WTC11 (cell line): ENCODE measurements at regions not wholly inside any gene's neighbourhood (a gene's known extent, or its start where the extent isn't known, plus 50 kb on each side); places are given as distances from the start of the nearest gene placed in this dataset.

Source experiments
- ATAC-seq: fragments of 200-7000 bp; cut with Tn5 transposase; 2 replicates; pipeline ENCODE4 v1.10.0; 2021; ENCODE audit warnings: mild to moderate bottlenecking, moderate library complexity
- CTCF ChIA-PET: fragments of 300-600 bp; sonication (Branson Sonifier 250); formaldehyde crosslinking; loops from one replicate; lab custom pipeline; 2021; ENCODE audit warnings: antibody characterized with exemption; lab: Charles Lee
- POLR2A ChIA-PET: fragments of 350-600 bp; sonication (Branson Sonifier 250); formaldehyde crosslinking; loops from one replicate; lab custom pipeline; 2021; ENCODE audit warnings: antibody characterized with exemption; lab: Charles Lee
- DNase-seq: peaks from one replicate; pipeline ENCODE4 v3.0.0; 2021; ENCODE audit warnings: low spot score
- H3K27ac Mint-ChIP-seq: 2 replicates; pipeline ENCODE4 v1.8.0; 2021; ENCODE audit warnings: mixed read lengths
- H3K27me3 Mint-ChIP-seq: 2 replicates; pipeline ENCODE4 v1.8.0; 2021; ENCODE audit warnings: low read depth, mild to moderate bottlenecking, moderate library complexity, mixed read lengths
- H3K36me3 Mint-ChIP-seq: 2 replicates; pipeline ENCODE4 v1.8.0; 2021; ENCODE audit warnings: mixed read lengths
- H3K4me1 Mint-ChIP-seq: 2 replicates; pipeline ENCODE4 v1.8.0; 2022; ENCODE audit warnings: mixed read lengths
- H3K4me3 Mint-ChIP-seq: 2 replicates; pipeline ENCODE4 v1.8.0; 2021; ENCODE audit warnings: mild to moderate bottlenecking, moderate library complexity, mixed read lengths
- H3K9me3 Mint-ChIP-seq: 2 replicates; pipeline ENCODE4 v1.8.0; 2021; ENCODE audit warnings: mixed read lengths
- ATF2 ChIP-seq: sonication (generic); formaldehyde crosslinking; IDR thresholded peaks from 2 replicates; pipeline ENCODE4 v1.8.1; 2022; ENCODE audit warnings: low read depth, missing genetic modification reagents, borderline replicate concordance
- CBFB ChIP-seq: sonication (generic); formaldehyde crosslinking; IDR thresholded peaks from 2 replicates; pipeline ENCODE4 v1.8.1; 2022; ENCODE audit warnings: mild to moderate bottlenecking, low read depth, missing genetic modification reagents
- CREB1 ChIP-seq: sonication (generic); formaldehyde crosslinking; IDR thresholded peaks from 2 replicates; pipeline ENCODE4 v1.8.0; 2023; ENCODE audit warnings: mild to moderate bottlenecking, missing genetic modification reagents
- EMX1 ChIP-seq: fragments of 250-450 bp; sonication (Bioruptor Pico); IDR thresholded peaks from 2 replicates; pipeline ENCODE4 v1.8.0; 2021; ENCODE audit warnings: mild to moderate bottlenecking
- ETV6 ChIP-seq: sonication (generic); formaldehyde crosslinking; IDR thresholded peaks from 2 replicates; pipeline ENCODE4 v1.8.1; 2022; ENCODE audit warnings: mild to moderate bottlenecking, missing genetic modification reagents
- FOXJ3 ChIP-seq: sonication (generic); formaldehyde crosslinking; IDR thresholded peaks from 2 replicates; pipeline ENCODE4 v1.9.0; 2021; ENCODE audit warnings: missing genetic modification reagents, mild to moderate bottlenecking, borderline replicate concordance
- FOXP1 ChIP-seq: sonication (generic); formaldehyde crosslinking; IDR thresholded peaks from 2 replicates; pipeline ENCODE4 v1.8.0; 2022; ENCODE audit warnings: missing genetic modification reagents, mild to moderate bottlenecking, moderate library complexity, borderline replicate concordance
- GRHL2 ChIP-seq: fragments of 250-450 bp; sonication (Bioruptor Pico); IDR thresholded peaks from 2 replicates; pipeline ENCODE4 v1.8.0; 2022; ENCODE audit warnings: mild to moderate bottlenecking, moderate library complexity; ENCODE audit not compliant: insufficient replicate concordance, severe bottlenecking
- GTF2I ChIP-seq: fragments of 250-450 bp; sonication (Bioruptor Pico); conservative IDR thresholded peaks from 2 replicates; pipeline ENCODE4 v1.4.0; 2021; ENCODE audit warnings: mild to moderate bottlenecking
- KAT7 ChIP-seq: sonication (generic); formaldehyde crosslinking; IDR thresholded peaks from 2 replicates; pipeline ENCODE4 v1.8.1; 2023; ENCODE audit warnings: missing genetic modification reagents, mild to moderate bottlenecking, borderline replicate concordance
- MYBL2 ChIP-seq: sonication (generic); formaldehyde crosslinking; IDR thresholded peaks from 2 replicates; pipeline ENCODE4 v1.8.1; 2023; ENCODE audit warnings: mild to moderate bottlenecking, moderate library complexity, missing genetic modification reagents
- NFE2L1 ChIP-seq: sonication (generic); formaldehyde crosslinking; IDR thresholded peaks from 2 replicates; pipeline ENCODE4 v1.8.1; 2023; ENCODE audit warnings: missing genetic modification reagents
- PREB ChIP-seq: sonication (generic); formaldehyde crosslinking; IDR thresholded peaks from 2 replicates; pipeline ENCODE4 v1.8.1; 2022; ENCODE audit warnings: mild to moderate bottlenecking, missing genetic modification reagents, moderate library complexity, borderline replicate concordance
- SOX15 ChIP-seq: fragments of 250-450 bp; sonication (Bioruptor Pico); IDR thresholded peaks from 2 replicates; pipeline ENCODE4 v1.9.0; 2021; ENCODE audit warnings: mild to moderate bottlenecking
- SP1 ChIP-seq: sonication (generic); formaldehyde crosslinking; conservative IDR thresholded peaks from 2 replicates; pipeline ENCODE4 v1.8.1; 2022; ENCODE audit warnings: missing genetic modification reagents
- TEAD4 ChIP-seq: sonication (generic); formaldehyde crosslinking; IDR thresholded peaks from 2 replicates; pipeline ENCODE4 v1.8.0; 2022; ENCODE audit warnings: mild to moderate bottlenecking, missing genetic modification reagents
- TP53 ChIP-seq: sonication (generic); formaldehyde crosslinking; IDR thresholded peaks from 2 replicates; pipeline ENCODE4 v1.8.1; 2023; ENCODE audit warnings: mild to moderate bottlenecking, missing genetic modification reagents
- ZNF121 ChIP-seq: sonication (generic); formaldehyde crosslinking; IDR thresholded peaks from 2 replicates; pipeline ENCODE4 v1.8.0; 2023; ENCODE audit warnings: missing genetic modification reagents
- ZNF138 ChIP-seq: sonication (generic); formaldehyde crosslinking; conservative IDR thresholded peaks from 2 replicates; pipeline ENCODE4 v1.8.1; 2022; ENCODE audit warnings: mild to moderate bottlenecking, moderate library complexity, missing genetic modification reagents
- ZNF263 ChIP-seq: sonication (generic); formaldehyde crosslinking; IDR thresholded peaks from 2 replicates; pipeline ENCODE4 v1.8.1; 2022; ENCODE audit warnings: low read depth, mild to moderate bottlenecking, moderate library complexity, missing genetic modification reagents
- ZNF671 ChIP-seq: fragments of 250-450 bp; sonication (Bioruptor Pico); IDR thresholded peaks from 2 replicates; pipeline ENCODE4 v1.8.0; 2021; ENCODE audit warnings: mild to moderate bottlenecking
- TF ChIP-seq, protein P1 (sequence below): fragments of 250-450 bp; sonication (Bioruptor Pico); IDR thresholded peaks from 2 replicates; pipeline ENCODE4 v1.9.0; 2021; ENCODE audit warnings: moderate library complexity, mild to moderate bottlenecking, inconsistent platforms, borderline replicate concordance
- TF ChIP-seq, protein P2 (sequence below): sonication (generic); formaldehyde crosslinking; IDR thresholded peaks from 2 replicates; pipeline ENCODE4 v1.8.1; 2023; ENCODE audit warnings: mild to moderate bottlenecking, missing genetic modification reagents
- TF ChIP-seq, protein P3 (sequence below): sonication (generic); formaldehyde crosslinking; IDR thresholded peaks from 2 replicates; pipeline ENCODE4 v1.8.0; 2023; ENCODE audit warnings: mild to moderate bottlenecking, missing genetic modification reagents

- TF ChIP-seq FOXP1 (CRISPR knock-in tag) (no peak), ETV6 (CRISPR knock-in tag) (no peak), CBFB (CRISPR knock-in tag) (no peak), MYBL2 (CRISPR knock-in tag) (no peak), SP1 (no peak), GRHL2 (CRISPR knock-in tag) (no peak)
- TF ChIP-seq, protein P1, sequence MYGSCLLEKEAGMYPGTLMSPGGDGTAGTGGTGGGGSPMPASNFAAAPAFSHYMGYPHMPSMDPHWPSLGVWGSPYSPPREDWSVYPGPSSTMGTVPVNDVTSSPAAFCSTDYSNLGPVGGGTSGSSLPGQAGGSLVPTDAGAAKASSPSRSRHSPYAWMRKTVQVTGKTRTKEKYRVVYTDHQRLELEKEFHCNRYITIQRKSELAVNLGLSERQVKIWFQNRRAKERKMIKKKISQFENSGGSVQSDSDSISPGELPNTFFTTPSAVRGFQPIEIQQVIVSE (CRISPR knock-in tag) = no peak
Measured at GRCh38 chr2:39508198-39508597, 71.1 kb upstream of the MAP4K3 start (continued).

DNA sequence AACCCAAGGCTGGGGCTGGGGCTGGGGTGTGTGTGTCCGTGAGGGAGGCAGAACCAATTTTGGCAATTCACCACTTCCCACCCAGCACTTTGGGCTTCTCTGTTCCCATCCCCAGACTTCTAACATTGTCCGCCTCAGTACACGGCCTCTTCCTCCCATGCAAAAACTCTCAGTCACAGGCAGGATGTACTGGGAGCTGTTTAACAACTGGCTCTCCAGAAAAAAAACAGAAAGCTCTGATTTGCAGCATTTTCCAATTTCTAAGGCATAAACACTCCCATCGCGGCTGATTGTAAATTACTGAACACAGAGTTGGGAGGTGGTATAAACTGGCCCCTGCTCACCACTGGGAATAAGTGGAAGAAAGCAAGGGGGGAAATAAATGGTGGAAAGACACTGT is 73.1 kb upstream of the MAP4K3 start:
- Mint-ChIP-seq H3K27ac (no peak overlapping the region), H3K4me3 (no peak overlapping the region), H3K36me3 (no peaks in the 10 kb centered on the region)
- POLR2A ChIA-PET = no interaction called here
- ATAC-seq = no peak
- no peak for TF ChIP-seq EMX1 (CRISPR knock-in tag)
- no peak for TF ChIP-seq PREB
- no peak for TF ChIP-seq GTF2I (CRISPR knock-in tag)
- no peak for TF ChIP-seq FOXJ3 (CRISPR knock-in tag)
- no peak for TF ChIP-seq ZNF263 (CRISPR knock-in tag)
- TF ChIP-seq KAT7 = no peak
- no peak for TF ChIP-seq ZNF121 (CRISPR knock-in tag)
- TF ChIP-seq TEAD4 (CRISPR knock-in tag) = no peak
- TF ChIP-seq GRHL2 (CRISPR knock-in tag) = no peak
- TF ChIP-seq, protein P2, sequence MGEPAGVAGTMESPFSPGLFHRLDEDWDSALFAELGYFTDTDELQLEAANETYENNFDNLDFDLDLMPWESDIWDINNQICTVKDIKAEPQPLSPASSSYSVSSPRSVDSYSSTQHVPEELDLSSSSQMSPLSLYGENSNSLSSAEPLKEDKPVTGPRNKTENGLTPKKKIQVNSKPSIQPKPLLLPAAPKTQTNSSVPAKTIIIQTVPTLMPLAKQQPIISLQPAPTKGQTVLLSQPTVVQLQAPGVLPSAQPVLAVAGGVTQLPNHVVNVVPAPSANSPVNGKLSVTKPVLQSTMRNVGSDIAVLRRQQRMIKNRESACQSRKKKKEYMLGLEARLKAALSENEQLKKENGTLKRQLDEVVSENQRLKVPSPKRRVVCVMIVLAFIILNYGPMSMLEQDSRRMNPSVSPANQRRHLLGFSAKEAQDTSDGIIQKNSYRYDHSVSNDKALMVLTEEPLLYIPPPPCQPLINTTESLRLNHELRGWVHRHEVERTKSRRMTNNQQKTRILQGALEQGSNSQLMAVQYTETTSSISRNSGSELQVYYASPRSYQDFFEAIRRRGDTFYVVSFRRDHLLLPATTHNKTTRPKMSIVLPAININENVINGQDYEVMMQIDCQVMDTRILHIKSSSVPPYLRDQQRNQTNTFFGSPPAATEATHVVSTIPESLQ (CRISPR knock-in tag) = no peak
- TF ChIP-seq, all 79 proteins: peak for 0
- CTCF ChIA-PET = no interaction called here
- H3K9me3 Mint-ChIP-seq = no peaks in the 10 kb centered on the region
- peaks cover 44% of the 10 kb centered on the region for H3K4me1 Mint-ChIP-seq
- no peak for DNase-seq
- H3K27me3 Mint-ChIP-seq = no peaks in the 10 kb centered on the region

DNA sequence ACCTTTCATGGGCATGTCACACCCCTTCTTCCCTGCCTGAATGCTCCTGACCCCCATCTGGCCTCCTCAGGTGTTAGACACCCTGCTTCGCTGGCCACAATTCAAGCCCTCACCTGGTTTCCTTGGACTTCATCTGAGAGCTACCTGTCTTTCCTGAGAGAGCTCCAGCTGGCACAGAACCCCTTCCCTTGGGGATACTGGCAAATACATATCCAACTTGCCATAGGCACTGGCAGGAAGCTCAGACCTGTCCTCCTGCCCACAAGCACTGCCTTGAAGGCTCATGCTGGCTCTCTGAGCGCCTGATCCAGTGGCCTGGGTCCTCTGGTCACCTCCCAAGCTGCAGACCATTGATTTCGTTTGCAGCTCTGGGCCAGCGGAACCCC is 74.1 kb upstream of the MAP4K3 start:
- ChIA-PET POLR2A (interaction anchor here (0.8 kb wide), 1 partner anchor 263 kb away, joined by 3 read pairs; no protein-coding TSS in a partner anchor), CTCF (interaction anchor here (0.7 kb wide), 1 partner anchor 247 kb away, joined by 3 read pairs; no protein-coding TSS in a partner anchor)
- ATAC-seq (no peak), DNase-seq (no peak)
- Mint-ChIP-seq H3K27me3 (no peaks in the 10 kb centered on the region), H3K27ac (no peak overlapping the region), H3K36me3 (no peaks in the 10 kb centered on the region), H3K4me1 (peaks cover 51% of the 10 kb centered on the region), H3K9me3 (no peaks in the 10 kb centered on the region), H3K4me3 (no peak overlapping the region)
- TF ChIP-seq, protein P3, sequence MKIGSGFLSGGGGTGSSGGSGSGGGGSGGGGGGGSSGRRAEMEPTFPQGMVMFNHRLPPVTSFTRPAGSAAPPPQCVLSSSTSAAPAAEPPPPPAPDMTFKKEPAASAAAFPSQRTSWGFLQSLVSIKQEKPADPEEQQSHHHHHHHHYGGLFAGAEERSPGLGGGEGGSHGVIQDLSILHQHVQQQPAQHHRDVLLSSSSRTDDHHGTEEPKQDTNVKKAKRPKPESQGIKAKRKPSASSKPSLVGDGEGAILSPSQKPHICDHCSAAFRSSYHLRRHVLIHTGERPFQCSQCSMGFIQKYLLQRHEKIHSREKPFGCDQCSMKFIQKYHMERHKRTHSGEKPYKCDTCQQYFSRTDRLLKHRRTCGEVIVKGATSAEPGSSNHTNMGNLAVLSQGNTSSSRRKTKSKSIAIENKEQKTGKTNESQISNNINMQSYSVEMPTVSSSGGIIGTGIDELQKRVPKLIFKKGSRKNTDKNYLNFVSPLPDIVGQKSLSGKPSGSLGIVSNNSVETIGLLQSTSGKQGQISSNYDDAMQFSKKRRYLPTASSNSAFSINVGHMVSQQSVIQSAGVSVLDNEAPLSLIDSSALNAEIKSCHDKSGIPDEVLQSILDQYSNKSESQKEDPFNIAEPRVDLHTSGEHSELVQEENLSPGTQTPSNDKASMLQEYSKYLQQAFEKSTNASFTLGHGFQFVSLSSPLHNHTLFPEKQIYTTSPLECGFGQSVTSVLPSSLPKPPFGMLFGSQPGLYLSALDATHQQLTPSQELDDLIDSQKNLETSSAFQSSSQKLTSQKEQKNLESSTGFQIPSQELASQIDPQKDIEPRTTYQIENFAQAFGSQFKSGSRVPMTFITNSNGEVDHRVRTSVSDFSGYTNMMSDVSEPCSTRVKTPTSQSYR (CRISPR knock-in tag) = no peak
- TF ChIP-seq PREB (no peak), NFE2L1 (no peak), ATF2 (no peak), ZNF138 (CRISPR knock-in tag) (no peak), SOX15 (CRISPR knock-in tag) (no peak), MYBL2 (CRISPR knock-in tag) (no peak), CREB1 (CRISPR knock-in tag) (no peak), ZNF671 (CRISPR knock-in tag) (no peak), ZNF121 (CRISPR knock-in tag) (no peak), TP53 (CRISPR knock-in tag) (no peak), FOXP1 (CRISPR knock-in tag) (no peak)
